Suprapubic skin (tissue), 4 donors: ENCODE measurements at regions not wholly inside any gene's neighbourhood (a gene's known extent, or its start where the extent isn't known, plus 50 kb on each side); places are given as distances from the start of the nearest gene placed in this dataset.

ENCODE experiments used
- CTCF ChIP-seq, 2 donors: fragments of 200-600 bp in 1 of 2; fragments of 450-650 bp in 1 of 2; sonication (generic) in 1 of 2; IDR thresholded peaks; one replicate each; pipeline ENCODE4 v1.5.1; 2016 to 2019; ENCODE audit warnings: antibody characterized with exemption in 2 of 2, mild to moderate bottlenecking in 1 of 2, moderate library complexity in 1 of 2
- EP300 ChIP-seq: sonication (generic); formaldehyde crosslinking; IDR thresholded peaks from one replicate; pipeline ENCODE4 v1.6.1; 2017; ENCODE audit warnings: antibody characterized with exemption
- POLR2A ChIP-seq, 2 donors: fragments of 450-650 bp; IDR thresholded peaks; one replicate each; pipeline ENCODE4 v1.6.1; 2017; ENCODE audit warnings: antibody characterized with exemption in 2 of 2, mild to moderate bottlenecking in 2 of 2, moderate library complexity in 2 of 2
- POLR2AphosphoS5 ChIP-seq, 3 donors: sonication (generic); formaldehyde crosslinking; IDR thresholded peaks; one replicate each; pipeline ENCODE4 v1.6.1; 2017; ENCODE audit warnings: antibody characterized with exemption in 3 of 3

- TF ChIP-seq EP300 (no peak), CTCF (IDR thresholded peaks at IDR 0.05) (no peak), POLR2A (IDR thresholded peaks at IDR 0.05) (no peak), POLR2AphosphoS5 (IDR thresholded peaks at IDR 0.05) (no peak)
These were observed 1109.1 kb upstream of the MIR17HG start for GRCh38 chr13:90238413-90238812.
